HCT116 (cell line): ENCODE measurements at regions not wholly inside any gene's neighbourhood (a gene's known extent, or its start where the extent isn't known, plus 50 kb on each side); places are given as distances from the start of the nearest gene placed in this dataset.

Experiments
- ATAC-seq: fragments of 200-7000 bp; cut with Tn5 transposase; 2 replicates; pipeline ENCODE4 v1.9.1; 2020; ENCODE audit warnings: mild to moderate bottlenecking, moderate library complexity
- BruUV-seq: library from RNA; stranded (reverse); fragments of 400-500 nt; replicated peaks from 2 replicates; lab custom pipeline; 2021; lab: Mats Ljungman, UMichigan
- CTCF ChIA-PET: fragments of 300-600 bp; sonication (Branson Sonifier 250); formaldehyde crosslinking; loops from one replicate; lab custom pipeline; 2021; ENCODE audit warnings: antibody characterized with exemption; lab: Charles Lee
- POLR2A ChIA-PET: fragments of 300-600, 350-600 bp; sonication (Branson Sonifier 250); formaldehyde crosslinking; loops from one replicate; lab custom pipeline; 2021; ENCODE audit warnings: antibody characterized with exemption; lab: Charles Lee
- RAD21 ChIA-PET, 2 experiments: fragments of 300-600 bp; sonication (Branson Sonifier 250); formaldehyde crosslinking; loops; one replicate each; lab custom pipeline; 2023; ENCODE audit warnings: low total read pairs in 2 of 2; ENCODE audit not compliant: uncharacterized antibody in 2 of 2, unreplicated experiment in 2 of 2, low non-redundant PET in 1 of 2; lab: Charles Lee
- DNase-seq: peaks from one replicate; pipeline ENCODE4 v3.0.0-alpha.2; 2010; ENCODE audit warnings: low read depth, low spot score
- H2AFZ ChIP-seq: fragments of 200-600 bp; shearing (Covaris generic), sonication (generic); 2 replicates; pipeline ENCODE4 v1.6.1; 2017; ENCODE audit warnings: low read depth, mixed run types, mixed read lengths, antibody characterized with exemption, low read length; ENCODE audit not compliant: poor library complexity, severe bottlenecking
- H3K27ac ChIP-seq: 2 replicates; pipeline ENCODE4 v1.5.1; 2012; ENCODE audit warnings: low read depth, low read length
- H3K27me3 ChIP-seq: fragments of 200-600 bp; sonication (generic); 2 replicates; pipeline ENCODE4 v1.6.1; 2016; ENCODE audit warnings: mixed run types, low read length, mixed read lengths; ENCODE audit not compliant: insufficient read depth
- H3K36me3 ChIP-seq, 2 experiments: fragments of 200-500 bp in 1 of 2; fragments of 200-600 bp in 1 of 2; sonication (Bioruptor generic) in 1 of 2; sonication (generic) in 1 of 2; 2 replicates each; pipeline versions ENCODE4 v1.5.1 to v1.6.1; 2014 to 2016; ENCODE audit warnings: low read length in 2 of 2, inconsistent platforms in 1 of 2, mixed read lengths in 1 of 2, mixed run types in 1 of 2; ENCODE audit not compliant: insufficient read depth in 2 of 2, control insufficient read depth in 1 of 2
- H3K4me1 ChIP-seq, 2 experiments: fragments of 200-600 bp in 1 of 2; sonication (generic) in 1 of 2; 2 replicates each; pipeline versions ENCODE4 v1.5.1 to v1.6.1; 2012 to 2017; ENCODE audit warnings: low read length in 2 of 2, inconsistent platforms in 1 of 2, mild to moderate bottlenecking in 1 of 2, mixed read lengths in 1 of 2, mixed run types in 1 of 2, moderate library complexity in 1 of 2; ENCODE audit not compliant: insufficient read depth in 2 of 2, control insufficient read depth in 1 of 2
- H3K4me2 ChIP-seq: fragments of 200-600 bp; sonication (generic); 2 replicates; pipeline ENCODE4 v1.6.1; 2017; ENCODE audit warnings: mixed run types, low read length, mixed read lengths
- H3K4me3 ChIP-seq, 2 experiments: fragments of 200-600 bp in 1 of 2; sonication (generic) in 1 of 2; replicated peaks in 1 of 2; 2 replicates each; pipeline ENCODE4 v1.5.1; 2011 to 2016; ENCODE audit warnings: low read length in 2 of 2, control low read depth in 1 of 2, low read depth in 1 of 2, mild to moderate bottlenecking in 1 of 2, mixed read lengths in 1 of 2, mixed run types in 1 of 2
- H3K79me2 ChIP-seq: fragments of 200-600 bp; sonication (generic); 2 replicates; pipeline ENCODE4 v1.6.1; 2017; ENCODE audit warnings: mild to moderate bottlenecking, mixed run types, low read length, moderate library complexity, mixed read lengths; ENCODE audit not compliant: insufficient read depth
- H3K9ac ChIP-seq: fragments of 200-600 bp; sonication (generic); 2 replicates; pipeline ENCODE4 v1.6.1; 2016; ENCODE audit warnings: low read length, mixed read lengths
- H3K9me2 ChIP-seq: fragments of 200-600 bp; sonication (generic), shearing (Covaris generic); 2 replicates; pipeline ENCODE4 v1.6.1; 2017; ENCODE audit warnings: mixed run types, mild to moderate bottlenecking, moderate library complexity; ENCODE audit not compliant: insufficient read depth
- H3K9me3 ChIP-seq, 2 experiments: fragments of 200-500 bp in 1 of 2; fragments of 200-600 bp in 1 of 2; sonication (Bioruptor generic) in 1 of 2; sonication (generic) in 1 of 2; 2 replicates each; pipeline ENCODE4 v1.6.1; 2014 to 2017; ENCODE audit warnings: low read length in 2 of 2, mixed read lengths in 2 of 2, inconsistent platforms in 1 of 2, low read depth in 1 of 2, mild to moderate bottlenecking in 1 of 2, mixed run types in 1 of 2, moderate library complexity in 1 of 2; ENCODE audit not compliant: control insufficient read depth in 1 of 2, insufficient read depth in 1 of 2
- H4K20me1 ChIP-seq: fragments of 200-600 bp; sonication (generic), shearing (Covaris generic); 2 replicates; pipeline ENCODE4 v1.6.1; 2017; ENCODE audit warnings: mixed run types, mild to moderate bottlenecking, moderate library complexity; ENCODE audit not compliant: insufficient read depth
- ATF3 ChIP-seq: IDR thresholded peaks from 2 replicates; pipeline ENCODE4 v1.6.1; 2012
- CBX3 ChIP-seq: IDR thresholded peaks from 2 replicates; pipeline ENCODE4 v1.6.1; 2012; ENCODE audit warnings: low read depth
- CEBPB ChIP-seq: IDR thresholded peaks from 2 replicates; pipeline ENCODE4 v1.6.1; 2012; ENCODE audit warnings: low read depth
- CTCF ChIP-seq, 3 experiments: fragments of 200-600 bp in 1 of 3; sonication (generic) in 1 of 3; IDR thresholded peaks in 2 of 3; conservative IDR thresholded peaks in 1 of 3; 2 replicates each; pipeline ENCODE4 v1.5.1; 2012 to 2017; ENCODE audit warnings: low read depth in 2 of 3, low read length in 2 of 3, antibody characterized with exemption in 1 of 3, borderline replicate concordance in 1 of 3, control low read depth in 1 of 3, mild to moderate bottlenecking in 1 of 3, mixed read lengths in 1 of 3, mixed run types in 1 of 3, moderate library complexity in 1 of 3; ENCODE audit not compliant: insufficient read depth in 1 of 3
- EZH2 ChIP-seq: fragments of 200-600 bp; sonication (generic); IDR thresholded peaks from 2 replicates; pipeline ENCODE4 v1.6.1; 2017; ENCODE audit warnings: antibody characterized with exemption, mixed run types
- EZH2phosphoT487 ChIP-seq: fragments of 200-600 bp; IDR thresholded peaks from 2 replicates; pipeline ENCODE4 v1.6.1; 2018; ENCODE audit warnings: antibody characterized with exemption, borderline replicate concordance
- FOSL1 ChIP-seq: IDR thresholded peaks from 2 replicates; pipeline ENCODE4 v1.6.1; 2012; ENCODE audit warnings: low read depth
- JUND ChIP-seq: IDR thresholded peaks from 2 replicates; pipeline ENCODE4 v1.6.1; 2012
- MAX ChIP-seq: IDR thresholded peaks from 2 replicates; pipeline ENCODE4 v1.6.1; 2012
- POLR2A ChIP-seq: IDR thresholded peaks from 2 replicates; pipeline ENCODE4 v1.7.0; 2011; ENCODE audit warnings: borderline replicate concordance; ENCODE audit not compliant: insufficient read depth, insufficient read length; ENCODE audit errors: extremely low read depth
- RAD21 ChIP-seq: IDR thresholded peaks from 2 replicates; pipeline ENCODE4 v1.6.1; 2012; ENCODE audit warnings: low read depth, mild to moderate bottlenecking
- SRF ChIP-seq: IDR thresholded peaks from 2 replicates; pipeline ENCODE4 v1.6.1; 2012; ENCODE audit warnings: low read depth
- TCF7L2 ChIP-seq: IDR thresholded peaks from 2 replicates; pipeline ENCODE4 v1.7.0; 2011; ENCODE audit warnings: borderline replicate concordance, inconsistent platforms; ENCODE audit not compliant: insufficient read depth, insufficient read length; ENCODE audit errors: extremely low read depth
- YY1 ChIP-seq: IDR thresholded peaks from 2 replicates; pipeline ENCODE4 v1.6.1; 2011; ENCODE audit warnings: low read length, low read depth, moderate library complexity, mild to moderate bottlenecking; ENCODE audit not compliant: insufficient replicate concordance; ENCODE audit errors: extremely low read depth
- intact Hi-C: fragments of 100-400 bp; cut with micrococcal nuclease; formaldehyde crosslinking; loops from 2 replicates; pipeline ENCODE4 v1.10.0; 2022

- Histone ChIP-seq H3K36me3 (no peaks in the 10 kb centered on the region), H2AFZ (no peak overlapping the region), H3K4me1 (no peaks in the 10 kb centered on the region), H3K9ac (no peak overlapping the region), H3K4me3 (no peak overlapping the region), H3K79me2 (no peaks in the 10 kb centered on the region), H3K9me3 (no peaks in the 10 kb centered on the region), H3K9me2 (no peaks in the 10 kb centered on the region), H3K27ac (no peak overlapping the region), H4K20me1 (no peaks in the 10 kb centered on the region), H3K4me2 (no peak overlapping the region), H3K27me3 (no peaks in the 10 kb centered on the region)
- ATAC-seq, result no peak
- intact Hi-C loops, result no loop called here
- CTCF ChIA-PET, result no interaction called here
- POLR2A ChIA-PET, result no interaction called here
- RAD21 ChIA-PET, result no interaction called here
- no peak for DNase-seq
- no TSS peak for BruUV-seq
- TF ChIP-seq EZH2 (no peak), EZH2phosphoT487 (no peak), POLR2A (no peak), ATF3 (no peak), CTCF (IDR thresholded peaks at IDR 0.05 in 2 of 3, conservative IDR thresholded peaks at IDR 0.05 in 1 of 3; ENCODE audit: borderline replicate concordance in 1 of 3, insufficient read depth in 1 of 3, low read depth in 2 of 3, low read length in 2 of 3) (no peak), TCF7L2 (no peak), RAD21 (no peak), YY1 (no peak), MAX (no peak), CBX3 (no peak), FOSL1 (no peak), CEBPB (no peak), SRF (no peak), JUND (no peak)
Measured at GRCh38 chr13:76036176-76036575, 400.0 kb downstream of the LMO7 start.
